CD4-positive, alpha-beta memory T cell (primary cell): ENCODE measurements at regions not wholly inside any gene's neighbourhood (a gene's known extent, or its start where the extent isn't known, plus 50 kb on each side); places are given as distances from the start of the nearest gene placed in this dataset.

Source experiments
- CTCF ChIA-PET: fragments of 350-600 bp; sonication (Branson Sonifier 250); formaldehyde crosslinking; loops from one replicate; lab custom pipeline; 2021; ENCODE audit warnings: inconsistent platforms; ENCODE audit not compliant: partially characterized antibody; lab: Charles Lee
- POLR2A ChIA-PET: fragments of 350-600 bp; sonication (Branson Sonifier 250); formaldehyde crosslinking; loops from one replicate; lab custom pipeline; 2021; ENCODE audit not compliant: partially characterized antibody; lab: Charles Lee
- DNase-seq, 5 donors: peaks; one replicate each; pipeline versions ENCODE4 v3.0.0 to v3.0.0-alpha.2; 2020 to 2022; ENCODE audit warnings: mixed read lengths in 1 of 5
- H3K27ac ChIP-seq: one replicate; pipeline ENCODE4 v1.7.0; 2013; ENCODE audit warnings: low read depth, low read length
- H3K27me3 ChIP-seq: 2 replicates; pipeline ENCODE4 v1.7.0; 2013; ENCODE audit warnings: mild to moderate bottlenecking, low read length, moderate library complexity; ENCODE audit not compliant: insufficient read depth
- H3K36me3 ChIP-seq: 2 replicates; pipeline ENCODE4 v1.7.0; 2013; ENCODE audit warnings: mild to moderate bottlenecking, low read length, moderate library complexity; ENCODE audit not compliant: insufficient read depth
- H3K4me1 ChIP-seq: 2 replicates; pipeline ENCODE4 v1.7.0; 2013; ENCODE audit warnings: mild to moderate bottlenecking, low read length, moderate library complexity; ENCODE audit not compliant: insufficient read depth
- H3K4me3 ChIP-seq, 2 donors: one replicate each; pipeline ENCODE4 v1.7.0; 2013; ENCODE audit warnings: low read length in 2 of 2, mild to moderate bottlenecking in 1 of 2
- H3K9me3 ChIP-seq, 2 donors: one replicate each; pipeline ENCODE4 v1.7.0; 2013; ENCODE audit warnings: low read length in 2 of 2, control low read depth in 1 of 2; ENCODE audit not compliant: control insufficient read depth in 1 of 2
- H3K27ac Mint-ChIP-seq, 7 donors: one replicate each; pipeline ENCODE4 v1.8.0; 2020 to 2021; ENCODE audit warnings: mixed read lengths in 7 of 7, mild to moderate bottlenecking in 6 of 7, inconsistent platforms in 3 of 7, moderate library complexity in 3 of 7
- H3K27me3 Mint-ChIP-seq, 2 donors: one replicate each; pipeline ENCODE4 v1.8.0; 2020 to 2021; ENCODE audit warnings: mixed read lengths in 2 of 2
- H3K36me3 Mint-ChIP-seq, 2 donors: one replicate each; pipeline ENCODE4 v1.8.0; 2020 to 2021; ENCODE audit warnings: mixed read lengths in 2 of 2, inconsistent platforms in 1 of 2, mild to moderate bottlenecking in 1 of 2
- H3K4me1 Mint-ChIP-seq, 4 donors: one replicate each; pipeline ENCODE4 v1.8.0; 2020 to 2021; ENCODE audit warnings: mixed read lengths in 4 of 4, mild to moderate bottlenecking in 1 of 4
- H3K4me3 Mint-ChIP-seq, 8 donors: one replicate each; pipeline ENCODE4 v1.8.0; 2020 to 2021; ENCODE audit warnings: mixed read lengths in 8 of 8, mild to moderate bottlenecking in 7 of 8, moderate library complexity in 6 of 8, inconsistent platforms in 3 of 8
- H3K9me3 Mint-ChIP-seq, 8 donors: one replicate each; pipeline ENCODE4 v1.8.0; 2020 to 2021; ENCODE audit warnings: mixed read lengths in 8 of 8, mild to moderate bottlenecking in 5 of 8, inconsistent platforms in 3 of 8, moderate library complexity in 1 of 8
- intact Hi-C: fragments of 100-400 bp; cut with micrococcal nuclease; formaldehyde crosslinking; loops from one replicate; pipeline ENCODE4 v1.15.1; 2023

GRCh38 chr5:170439223-170439943 lies 50.2 kb upstream of the KCNMB1 start:
- DNase-seq: no peak
- H3K36me3 Mint-ChIP-seq: no peaks in the 10 kb centered on the region
- no peaks in the 10 kb centered on the region for H3K27me3 ChIP-seq
- intact Hi-C loops: loop anchor here (10.0 kb wide), 1 partner anchor 905 kb away; no protein-coding TSS in a partner anchor
- ChIA-PET POLR2A (no interaction called here), CTCF (interaction anchor here (0.7 to 1.5 kb wide), 2 partner anchors 214 to 1919 kb away, joined by 3 read pairs; no protein-coding TSS in a partner anchor)
- H3K9me3 Mint-ChIP-seq: no peaks in the 10 kb centered on the region
- peaks cover 0 to 2% (median 0%) of the 10 kb centered on the region in 4 donors for H3K4me1 Mint-ChIP-seq
- H3K36me3 ChIP-seq: no peaks in the 10 kb centered on the region
- no peak overlapping the region for H3K27ac ChIP-seq
- H3K4me3 ChIP-seq: no peak overlapping the region
- no peak overlapping the region for H3K27ac Mint-ChIP-seq
- no peak overlapping the region for H3K4me3 Mint-ChIP-seq
- no peaks in the 10 kb centered on the region for H3K4me1 ChIP-seq
- H3K9me3 ChIP-seq: no peaks in the 10 kb centered on the region
- H3K27me3 Mint-ChIP-seq: peaks cover 0 to 2% of the 10 kb centered on the region in 2 donors
